ENCODE measurements at regions not wholly inside any gene's neighbourhood (a gene's known extent, or its start where the extent isn't known, plus 50 kb on each side); places are given as distances from the start of the nearest gene placed in this dataset.
A peak's percentile ranks its signal among the peaks of the same experiment; 100 is the strongest.

GRCh38 chr10:29923416-29923965, 135.9 kb downstream of the JCAD start:
- H3K9ac ChIP-seq = no peak overlapping the region
- DNase-seq = no peak
- H4K20me1 ChIP-seq (ENCODE audit: insufficient read depth) = no peaks in the 10 kb centered on the region
- no peak overlapping the region for H3K4me2 ChIP-seq
- peak overlapping the region in 1 of 2 experiments; percentile 57; a peak in 1 of 4 replicates for H3K27ac ChIP-seq (ENCODE audit: low read depth in 2 of 2, low read length in 1 of 2)
- no peaks in the 10 kb centered on the region for H3F3A ChIP-seq (replicated peaks; ENCODE audit: insufficient read depth)
- TF ChIP-seq GATA2 (CRISPR knock-in tag; IDR thresholded peaks at IDR 0.05) (no peak), RXRA (IDR thresholded peaks at IDR 0.05; ENCODE audit: borderline replicate concordance, low read depth) (no peak), MXI1 (IDR thresholded peaks at IDR 0.05; ENCODE audit: low read depth, low read length) (no peak)
- H3K27me3 ChIP-seq (ENCODE audit: insufficient read depth) = no peaks in the 10 kb centered on the region
- ChIA-PET CTCF (interaction anchor here (0.6 kb wide), 1 partner anchor 16 kb away, joined by 3 read pairs; no protein-coding TSS in a partner anchor), POLR2A (no interaction called here)
- H3K9me3 ChIP-seq = no peaks in the 10 kb centered on the region
- H3K9me2 ChIP-seq = no peaks in the 10 kb centered on the region
- no peaks in the 10 kb centered on the region for H3K4me1 ChIP-seq (ENCODE audit: control insufficient read depth in 1 of 2, insufficient read depth in 2 of 2, low read depth in 1 of 2, low read length in 1 of 2)
- H3K4me3 ChIP-seq (ENCODE audit: low read depth in 2 of 2, low read length in 1 of 2) = no peak overlapping the region
- no peaks in the 10 kb centered on the region for H3K36me3 ChIP-seq (replicated peaks in 1 of 2; ENCODE audit: control insufficient read depth in 1 of 2, insufficient read depth in 2 of 2, low read length in 1 of 2)
- no peak overlapping the region for H2AFZ ChIP-seq (ENCODE audit: low read depth)
- H3K79me2 ChIP-seq (ENCODE audit: insufficient read depth) = no peaks in the 10 kb centered on the region
- 86% methylated on average over 7 of the region's 7 CpGs for whole genome bisulfite sequencing (ENCODE audit: low lambda C conversion rate)

DNA sequence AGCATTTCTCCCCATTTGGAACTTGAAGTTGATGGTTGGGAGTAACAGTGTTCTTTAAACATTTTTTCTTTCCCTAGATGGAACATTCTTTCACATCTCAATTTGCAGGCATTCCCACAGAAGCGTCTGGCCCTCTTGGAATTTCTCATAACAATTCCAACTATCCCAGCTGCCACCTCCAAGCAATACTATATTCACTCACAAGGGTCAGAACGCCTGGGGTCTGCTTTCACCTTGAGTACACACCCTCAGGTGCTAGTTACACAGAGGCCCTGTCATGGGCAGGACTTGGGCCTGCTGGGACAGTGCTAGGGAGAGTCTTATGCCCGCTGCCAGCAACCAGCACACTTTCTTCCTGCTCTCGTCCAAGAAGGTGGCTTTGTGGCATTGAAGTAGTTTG, 136.5 kb downstream of the JCAD start:
- POLR2A ChIA-PET = no interaction called here
- Histone ChIP-seq H3K9ac (no peak overlapping the region), H2AFZ (ENCODE audit: low read depth) (no peak overlapping the region), H3K27ac (ENCODE audit: low read depth in 2 of 2, low read length in 1 of 2) (peak overlapping the region in 1 of 2 experiments; percentile 57; a peak in 1 of 4 replicates), H3F3A (replicated peaks; ENCODE audit: insufficient read depth) (no peaks in the 10 kb centered on the region), H3K36me3 (replicated peaks in 1 of 2; ENCODE audit: control insufficient read depth in 1 of 2, insufficient read depth in 2 of 2, low read length in 1 of 2) (no peaks in the 10 kb centered on the region), H3K79me2 (ENCODE audit: insufficient read depth) (no peaks in the 10 kb centered on the region), H3K9me3 (no peaks in the 10 kb centered on the region), H3K4me2 (no peak overlapping the region), H4K20me1 (ENCODE audit: insufficient read depth) (no peaks in the 10 kb centered on the region), H3K4me1 (ENCODE audit: control insufficient read depth in 1 of 2, insufficient read depth in 2 of 2, low read depth in 1 of 2, low read length in 1 of 2) (no peaks in the 10 kb centered on the region), H3K4me3 (ENCODE audit: low read depth in 2 of 2, low read length in 1 of 2) (no peak overlapping the region), H3K27me3 (ENCODE audit: insufficient read depth) (no peaks in the 10 kb centered on the region), H3K9me2 (no peaks in the 10 kb centered on the region)
- WGBS (ENCODE audit: low lambda C conversion rate) = 67% methylated on average over 4 of the region's 4 CpGs
- no peak for DNase-seq
- TF ChIP-seq FOXM1 (IDR thresholded peaks at IDR 0.05; ENCODE audit: low read depth) (no peak), RFX5 (IDR thresholded peaks at IDR 0.05; ENCODE audit: low read length) (no peak), JUND (IDR thresholded peaks at IDR 0.05) (no peak), EP300 (IDR thresholded peaks at IDR 0.05; ENCODE audit: borderline replicate concordance in 1 of 2, low read depth in 1 of 2, low read length in 1 of 2) (no peak), MAX (IDR thresholded peaks at IDR 0.05; ENCODE audit: low read depth) (no peak), SIN3A (IDR thresholded peaks at IDR 0.05; ENCODE audit: borderline replicate concordance, low read depth, low read length) (no peak), YY1 (IDR thresholded peaks at IDR 0.05; ENCODE audit: low read depth) (no peak), POLR2AphosphoS5 (IDR thresholded peaks at IDR 0.05; ENCODE audit: low read depth, low read length) (no peak), SMC3 (IDR thresholded peaks at IDR 0.05; ENCODE audit: low read depth, low read length) (no peak), MEF2A (IDR thresholded peaks at IDR 0.05; ENCODE audit: borderline replicate concordance, low read depth) (no peak), GABPA (IDR thresholded peaks at IDR 0.05; ENCODE audit: low read depth) (no peak)
- TF ChIP-seq, protein P1, sequence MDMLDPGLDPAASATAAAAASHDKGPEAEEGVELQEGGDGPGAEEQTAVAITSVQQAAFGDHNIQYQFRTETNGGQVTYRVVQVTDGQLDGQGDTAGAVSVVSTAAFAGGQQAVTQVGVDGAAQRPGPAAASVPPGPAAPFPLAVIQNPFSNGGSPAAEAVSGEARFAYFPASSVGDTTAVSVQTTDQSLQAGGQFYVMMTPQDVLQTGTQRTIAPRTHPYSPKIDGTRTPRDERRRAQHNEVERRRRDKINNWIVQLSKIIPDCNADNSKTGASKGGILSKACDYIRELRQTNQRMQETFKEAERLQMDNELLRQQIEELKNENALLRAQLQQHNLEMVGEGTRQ (IDR thresholded peaks at IDR 0.05; ENCODE audit: borderline replicate concordance, low read depth, low read length) = no peak
- CTCF ChIA-PET = interaction anchor here (1.9 kb wide), 1 partner anchor 76 kb away, joined by 7 read pairs; no protein-coding TSS in a partner anchor

Measured in SK-N-SH (cell line).